ENCODE measurements at regions not wholly inside any gene's neighbourhood (a gene's known extent, or its start where the extent isn't known, plus 50 kb on each side); places are given as distances from the start of the nearest gene placed in this dataset.

- FAIRE-seq (no peak), DNase-seq (ENCODE audit: insufficient read length, low spot score) (no peak)
Measured at GRCh38 chr21:34192646-34193285, 119.4 kb downstream of the MRPS6 start.

GRCh38 chr21:34195335-34195734 is 122.0 kb downstream of the MRPS6 start:
- FAIRE-seq = no peak
- DNase-seq (ENCODE audit: insufficient read length, low spot score) = no peak

- FAIRE-seq (no peak), DNase-seq (ENCODE audit: insufficient read length, low spot score) (no peak)
Measured at GRCh38 chr21:34196996-34197395, 123.6 kb downstream of the MRPS6 start.

GRCh38 chr21:34197561-34197960 is 124.2 kb downstream of the MRPS6 start:
- DNase-seq (ENCODE audit: insufficient read length, low spot score) (no peak), FAIRE-seq (no peak)

GRCh38 chr21:34198231-34199120 is 125.1 kb downstream of the MRPS6 start:
- DNase-seq (ENCODE audit: insufficient read length, low spot score) (no peak), FAIRE-seq (no peak)

GRCh38 chr21:34199121-34199910 is 125.9 kb downstream of the MRPS6 start:
- no peak for DNase-seq (ENCODE audit: insufficient read length, low spot score)
- FAIRE-seq = no peak

- no peak for FAIRE-seq
- no peak for DNase-seq (ENCODE audit: insufficient read length, low spot score)
Measured at GRCh38 chr21:34200288-34200905, 127.0 kb downstream of the MRPS6 start.

GRCh38 chr21:34201001-34201400 is 127.6 kb downstream of the MRPS6 start:
- no peak for FAIRE-seq

GRCh38 chr21:34201481-34201858 is 128.1 kb downstream of the MRPS6 start:
- FAIRE-seq = no peak
- DNase-seq (ENCODE audit: insufficient read length, low spot score) = no peak

More at GRCh38 chr21:34201001-34201400, 127.6 kb downstream of the MRPS6 start:
- no peak for DNase-seq (ENCODE audit: insufficient read length, low spot score)

- DNase-seq (ENCODE audit: insufficient read length, low spot score) (peak; percentile 18), FAIRE-seq (no peak)
Measured at GRCh38 chr21:34202553-34203372, 129.4 kb downstream of the MRPS6 start.

- FAIRE-seq (no peak), DNase-seq (ENCODE audit: insufficient read length, low spot score) (no peak)
Measured at GRCh38 chr21:34203851-34204420, 130.6 kb downstream of the MRPS6 start.

- DNase-seq (ENCODE audit: insufficient read length, low spot score) (no peak), FAIRE-seq (no peak)
Measured at GRCh38 chr21:34204481-34205439, 131.4 kb downstream of the MRPS6 start.

GRCh38 chr21:34205811-34206571 is 132.6 kb downstream of the MRPS6 start:
- no peak for FAIRE-seq
- no peak for DNase-seq (ENCODE audit: insufficient read length, low spot score)

GRCh38 chr21:34213959-34214358 is 140.6 kb downstream of the MRPS6 start:
- DNase-seq (ENCODE audit: insufficient read length, low spot score) = no peak
- no peak for FAIRE-seq

- no peak for FAIRE-seq
- no peak for DNase-seq (ENCODE audit: insufficient read length, low spot score)
Measured at GRCh38 chr21:34215501-34215900, 142.1 kb downstream of the MRPS6 start.

GRCh38 chr21:34215911-34216717 is 142.7 kb downstream of the MRPS6 start:
- FAIRE-seq = no peak
- DNase-seq (ENCODE audit: insufficient read length, low spot score) = no peak

- DNase-seq (ENCODE audit: insufficient read length, low spot score) (no peak), FAIRE-seq (no peak)
Measured at GRCh38 chr21:34216718-34217032, 143.3 kb downstream of the MRPS6 start.
